ENCODE measurements at regions not wholly inside any gene's neighbourhood (a gene's known extent, or its start where the extent isn't known, plus 50 kb on each side); places are given as distances from the start of the nearest gene placed in this dataset.
A peak's percentile ranks its signal among the peaks of the same experiment; 100 is the strongest.

DNA sequence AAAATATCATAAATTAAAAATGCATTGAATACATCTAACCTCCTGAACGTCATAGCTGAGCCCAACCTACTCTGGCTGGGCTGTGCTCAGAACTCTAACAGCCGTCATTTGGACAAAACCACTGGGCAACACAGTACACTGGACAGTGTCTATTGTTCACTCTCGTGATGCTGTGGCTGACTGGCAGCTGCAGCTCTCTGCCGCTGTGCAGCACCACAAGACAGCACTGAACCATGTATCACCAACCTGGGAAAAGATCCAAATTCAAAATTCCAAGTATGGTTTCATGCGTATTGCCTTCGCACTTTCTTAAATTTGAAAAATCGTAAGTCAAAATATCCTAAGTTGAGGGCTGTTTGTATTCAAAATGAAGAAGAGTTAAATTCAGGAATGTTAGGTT lies 145.1 kb upstream of the CNTN4 start:
- DNase-seq = peak in 24 of 56 donors; percentile 0 to 56 (median 16)

DNA sequence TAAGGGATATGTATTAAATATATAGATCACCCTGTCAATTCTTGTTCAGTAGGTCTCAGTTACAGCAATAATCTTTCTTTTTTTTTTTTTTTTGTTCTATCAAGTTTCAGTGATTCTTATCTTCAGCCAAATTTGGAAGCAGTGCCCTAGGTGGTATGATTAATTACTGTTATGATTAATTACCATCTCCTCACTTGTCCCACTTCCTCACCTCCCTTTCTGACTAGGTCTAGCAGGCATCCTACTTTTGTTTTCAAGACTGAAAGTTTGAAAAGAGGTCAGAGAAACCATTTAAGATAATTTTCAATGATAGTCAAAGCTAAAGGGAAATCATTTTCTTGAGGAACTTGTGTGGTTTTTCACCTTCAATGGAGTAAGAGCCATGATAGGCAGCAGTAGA lies 144.0 kb upstream of the CNTN4 start:
- DNase-seq = no peak

DNA sequence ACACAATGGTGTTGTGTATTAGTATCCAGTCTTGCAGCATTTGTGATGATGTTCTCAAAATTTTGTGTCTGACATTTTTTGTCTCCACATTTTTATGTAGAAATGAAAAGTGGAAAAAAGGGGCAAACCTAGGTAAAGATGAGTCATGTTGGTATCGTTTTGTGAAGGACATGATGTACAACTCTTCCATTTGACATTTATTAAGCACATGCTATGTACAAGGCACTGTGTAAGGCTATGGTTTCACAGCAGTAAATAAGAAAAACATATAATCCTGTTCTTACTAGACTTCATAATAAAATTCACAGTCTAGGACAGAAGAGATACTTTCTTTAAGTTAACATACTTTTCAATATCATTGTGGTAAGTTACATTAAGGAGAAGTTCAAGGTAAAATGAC lies 143.5 kb upstream of the CNTN4 start:
- no peak for DNase-seq

DNA sequence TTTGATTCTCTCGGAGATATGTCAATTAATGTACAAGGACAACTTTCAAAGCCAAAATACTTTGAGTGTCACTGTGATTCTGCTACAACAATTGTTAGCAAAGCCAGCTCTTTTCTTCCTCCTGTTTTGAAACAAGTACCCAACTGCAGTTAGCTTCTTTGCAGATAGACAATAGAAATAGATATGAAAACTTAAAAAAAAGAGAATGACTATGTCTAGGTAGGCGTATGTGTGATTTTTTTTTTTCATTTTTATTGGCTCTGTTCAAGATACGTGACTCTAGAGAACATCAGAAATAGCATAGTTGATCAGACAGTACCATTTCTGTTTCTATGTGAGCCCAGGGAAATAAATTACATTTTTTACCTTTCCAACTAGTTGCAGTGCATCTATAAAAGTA lies 142.9 kb upstream of the CNTN4 start:
- no peak for DNase-seq

DNA sequence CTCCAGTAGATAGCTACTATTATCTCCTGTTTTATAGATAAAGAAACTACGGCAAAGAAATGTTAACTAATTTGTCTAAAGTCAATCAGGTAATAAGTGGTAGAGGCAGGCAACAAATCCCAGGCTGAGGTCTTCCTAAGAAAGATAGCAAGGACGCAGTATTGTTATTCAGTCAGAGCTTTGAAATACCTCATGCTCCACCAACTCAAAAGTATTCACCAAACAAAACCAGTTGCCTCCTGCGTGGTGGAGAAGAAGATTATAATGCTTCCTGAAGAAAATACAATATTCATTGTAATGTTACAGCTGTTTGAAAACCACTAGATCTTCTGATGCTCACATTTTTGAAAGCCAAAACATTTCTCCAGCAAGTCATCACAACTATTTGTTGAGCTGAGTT lies 138.2 kb upstream of the CNTN4 start:
- DNase-seq = no peak

DNA sequence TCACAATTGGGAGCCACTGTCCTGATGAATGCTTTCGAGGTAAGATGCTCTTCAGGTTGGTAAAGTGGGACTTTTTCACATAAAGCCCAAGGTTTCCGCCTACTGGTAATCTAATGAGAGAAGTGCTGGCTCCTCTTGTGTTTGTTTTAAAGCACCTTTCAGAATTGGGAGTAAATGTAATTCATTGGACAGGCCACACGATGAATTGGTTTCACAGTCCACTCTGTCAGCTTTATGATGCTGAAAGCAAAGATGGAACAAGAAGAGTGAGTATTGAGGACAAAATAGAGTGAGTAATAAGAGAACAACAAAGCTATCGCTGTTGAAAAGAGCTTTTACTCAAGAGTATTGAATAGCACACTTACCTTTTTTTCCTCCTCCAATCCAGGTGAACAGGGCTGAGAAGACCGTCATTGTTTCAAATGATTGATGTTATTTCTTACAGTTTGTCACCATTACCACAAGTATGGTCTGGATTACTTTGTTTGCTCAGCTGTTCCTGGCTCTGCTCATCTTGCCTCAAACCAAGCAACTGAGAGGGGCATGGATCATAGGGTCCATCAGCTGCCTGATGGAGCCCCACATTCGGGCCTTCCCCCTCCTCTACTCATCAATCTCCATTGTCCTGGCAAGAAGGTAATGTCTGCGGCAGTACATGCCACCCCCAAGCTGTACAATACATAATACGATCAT lies 136.1 kb upstream of the CNTN4 start:
- no peak for DNase-seq

DNA sequence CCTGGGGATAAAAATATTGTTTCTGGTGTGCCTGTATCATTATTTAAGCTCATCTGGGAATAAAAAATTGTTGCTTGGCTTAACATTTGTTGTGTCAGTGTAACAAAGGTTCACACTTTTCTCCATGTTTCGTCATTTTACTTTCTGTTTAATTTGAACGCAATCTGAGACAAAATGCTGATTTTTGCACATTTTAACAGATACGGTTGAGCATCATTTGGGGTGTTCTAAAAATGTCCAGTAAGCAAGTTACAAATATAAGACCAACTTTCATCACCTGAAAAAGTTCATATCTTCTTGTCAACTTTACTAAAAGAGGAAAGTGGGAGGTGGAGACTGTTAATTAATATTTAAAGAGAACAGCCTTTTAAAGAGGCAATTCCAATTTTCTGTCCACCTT lies 134.8 kb upstream of the CNTN4 start:
- no peak for DNase-seq

DNA sequence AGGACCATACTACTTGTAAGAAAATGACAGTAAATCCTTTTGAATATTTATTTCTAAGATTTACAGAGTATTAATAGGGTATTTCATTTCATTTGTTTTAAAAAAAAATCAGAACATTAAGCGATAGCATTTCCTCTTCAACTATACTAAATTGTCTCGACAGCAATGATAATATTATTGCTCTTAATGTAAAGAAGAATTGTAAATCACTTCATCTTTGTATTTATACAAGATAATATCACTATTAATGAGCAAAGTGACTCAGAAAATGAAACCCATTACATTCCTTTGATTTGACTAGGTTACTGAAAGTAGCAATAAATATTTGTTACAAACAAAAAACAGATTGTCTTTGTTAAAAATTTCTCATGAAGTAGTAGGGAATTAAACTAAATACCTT lies 131.1 kb upstream of the CNTN4 start:
- no peak for DNase-seq

DNA sequence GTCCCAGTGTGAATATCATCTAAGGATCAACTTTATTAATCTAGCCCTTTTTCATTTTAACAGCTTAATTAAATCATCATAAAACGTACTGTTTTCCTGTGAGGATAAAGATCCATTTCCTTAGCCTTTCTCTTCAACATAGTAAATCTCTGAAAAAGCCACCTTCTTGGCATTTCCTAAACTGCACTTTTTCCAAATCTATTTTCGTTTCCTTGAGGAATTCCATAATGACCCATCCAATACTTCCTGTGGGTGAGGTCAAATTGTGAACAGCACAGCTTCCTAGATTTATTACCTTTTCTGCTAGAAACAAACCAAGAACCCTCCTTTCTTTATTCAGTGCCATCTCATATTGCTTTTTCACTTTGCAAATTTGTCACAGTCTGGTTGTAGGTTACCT lies 129.4 kb upstream of the CNTN4 start:
- no peak for DNase-seq

DNA sequence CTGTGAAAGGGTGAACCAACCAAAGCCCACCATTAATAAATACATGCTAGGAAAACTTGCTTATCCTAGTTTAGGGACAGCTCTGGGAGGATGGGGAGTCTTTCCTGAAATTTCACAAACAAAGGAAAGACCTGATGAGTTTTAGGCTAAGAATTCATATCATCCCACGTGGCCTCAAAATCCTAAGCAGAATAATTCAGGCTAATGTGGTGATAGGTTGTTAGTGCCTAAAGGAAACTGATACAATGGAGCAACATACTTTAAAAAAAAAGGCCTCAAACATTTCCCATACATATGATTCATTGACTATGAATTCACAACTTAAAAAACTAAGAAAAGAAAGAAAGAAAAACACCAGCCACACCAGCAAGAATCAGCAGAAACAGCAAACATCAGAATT lies 126.9 kb upstream of the CNTN4 start:
- DNase-seq = no peak

DNA sequence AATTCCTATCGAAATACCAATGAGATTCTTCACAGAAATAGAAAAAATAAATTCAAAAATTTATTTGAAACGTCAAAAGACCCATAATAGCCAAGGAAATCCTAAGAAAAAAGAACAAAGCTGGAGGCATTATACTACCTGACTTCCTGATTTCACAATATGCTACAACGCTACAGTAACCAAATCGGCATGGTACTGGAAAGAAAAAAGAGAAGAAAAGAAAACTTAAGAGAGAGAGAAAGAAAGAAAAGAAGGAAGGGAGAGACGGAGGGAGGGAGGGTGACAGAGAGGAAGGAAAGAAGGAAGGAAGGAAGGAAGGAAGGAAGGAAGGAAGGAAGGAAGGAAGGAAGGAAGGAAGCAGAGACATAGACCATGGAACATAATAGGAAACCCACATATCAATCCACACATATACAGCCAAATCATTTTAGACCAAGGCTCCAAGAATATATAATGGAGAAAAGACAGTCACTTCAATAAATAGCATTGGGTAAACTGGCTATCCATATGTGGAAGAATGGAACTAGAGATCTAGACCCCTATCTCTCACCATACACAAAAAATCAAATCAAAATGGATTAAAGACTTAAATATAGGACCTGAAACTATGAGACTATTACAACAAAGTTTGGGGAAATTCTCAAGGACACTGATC lies 118.6 kb upstream of the CNTN4 start:
- no peak for DNase-seq

DNA sequence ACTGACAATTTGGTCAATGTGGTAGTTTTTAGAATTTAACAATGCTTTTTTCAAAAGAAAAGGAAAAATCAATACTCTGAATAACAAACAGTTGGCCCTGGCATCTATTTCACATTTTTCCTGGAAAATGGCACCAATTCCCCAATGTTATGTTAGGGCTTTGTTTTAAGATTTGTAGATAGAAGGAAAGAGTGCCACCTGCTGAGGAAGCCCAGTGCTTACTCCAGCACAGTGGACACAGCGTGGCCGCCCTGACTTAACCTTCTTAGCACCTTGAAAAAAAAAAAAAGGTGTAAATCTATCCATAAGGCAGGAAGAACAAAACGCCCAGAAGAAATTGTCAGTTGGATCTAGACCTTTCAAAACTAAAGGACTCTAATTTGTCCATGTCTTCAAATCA lies 110.7 kb upstream of the CNTN4 start:
- DNase-seq = peak in 2 of 56 donors; percentile 4 to 5

DNA sequence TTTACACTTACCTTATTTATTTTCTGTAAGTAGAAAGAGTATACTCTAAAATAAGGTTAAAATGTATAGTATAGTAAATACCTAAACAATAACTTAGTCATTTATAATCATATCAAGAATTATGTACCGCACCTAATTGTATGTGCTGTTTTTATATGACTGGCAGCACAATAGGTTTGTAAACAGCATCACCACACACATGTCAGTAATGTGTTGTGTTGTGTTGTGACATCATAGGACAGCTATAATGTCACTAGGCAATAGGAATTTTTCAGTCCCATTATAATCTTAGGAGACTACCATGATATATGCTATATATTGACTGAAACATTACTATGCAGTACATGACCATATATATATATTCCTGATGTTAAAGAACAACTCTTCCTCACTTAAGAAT lies 99.9 kb upstream of the CNTN4 start:
- no peak for DNase-seq

DNA sequence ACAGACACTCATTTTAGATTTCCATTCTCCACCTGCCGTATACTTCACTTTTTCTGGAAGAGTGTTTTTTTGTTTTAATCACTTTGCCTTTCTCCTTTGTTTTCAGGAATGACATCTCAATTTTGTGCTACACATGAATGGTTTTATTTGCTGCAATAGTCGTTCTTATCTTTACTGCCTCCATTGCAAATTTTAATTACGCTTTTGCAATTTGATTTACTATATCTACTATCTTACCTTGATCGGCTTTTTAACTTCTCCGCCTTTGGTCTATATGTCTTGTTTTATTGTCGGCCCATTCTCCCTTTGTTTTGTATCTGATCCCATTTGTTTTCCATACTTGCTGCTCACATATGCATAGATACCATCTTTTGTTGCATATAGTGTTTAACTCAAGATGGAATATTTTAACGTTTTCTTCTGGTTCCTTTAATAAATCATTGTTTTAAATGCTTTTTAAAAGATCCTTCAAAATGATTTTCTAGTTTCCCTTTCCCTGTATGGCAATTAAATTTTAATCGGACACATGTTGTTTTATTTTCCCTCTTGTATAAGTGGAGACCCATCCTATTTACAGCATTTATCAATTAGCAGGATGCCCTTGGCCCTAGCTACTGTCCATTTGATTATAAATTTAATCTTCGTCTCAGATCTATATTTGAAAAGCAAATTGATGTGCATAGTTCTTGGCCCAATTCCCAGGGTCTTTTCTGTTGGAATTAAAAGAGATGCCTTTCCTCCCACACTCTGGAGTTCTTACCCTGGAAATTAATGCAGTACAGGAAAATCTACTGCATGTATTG lies 97.2 kb upstream of the CNTN4 start:
- no peak for DNase-seq

DNA sequence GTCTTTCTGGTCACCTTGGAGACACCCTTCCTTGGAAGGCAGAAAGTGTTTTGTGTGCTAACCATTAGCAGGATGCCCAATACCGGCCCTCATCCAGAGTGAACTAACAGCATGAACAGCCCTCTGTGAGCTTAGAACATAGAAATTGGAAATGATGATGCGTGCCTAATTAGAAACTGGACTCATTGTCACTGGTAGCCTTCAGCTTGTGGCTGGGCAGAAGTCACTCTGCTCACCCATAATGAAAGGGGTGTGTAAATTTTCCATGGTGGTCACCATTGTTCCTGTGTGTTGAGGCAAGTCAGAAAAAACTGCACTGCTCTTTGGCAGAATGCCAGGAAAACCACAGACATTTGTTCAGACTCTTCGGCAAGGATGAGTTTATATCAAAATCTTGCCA lies 74.7 kb upstream of the CNTN4 start:
- peak in 1 of 56 donors; percentile 2 for DNase-seq

DNA sequence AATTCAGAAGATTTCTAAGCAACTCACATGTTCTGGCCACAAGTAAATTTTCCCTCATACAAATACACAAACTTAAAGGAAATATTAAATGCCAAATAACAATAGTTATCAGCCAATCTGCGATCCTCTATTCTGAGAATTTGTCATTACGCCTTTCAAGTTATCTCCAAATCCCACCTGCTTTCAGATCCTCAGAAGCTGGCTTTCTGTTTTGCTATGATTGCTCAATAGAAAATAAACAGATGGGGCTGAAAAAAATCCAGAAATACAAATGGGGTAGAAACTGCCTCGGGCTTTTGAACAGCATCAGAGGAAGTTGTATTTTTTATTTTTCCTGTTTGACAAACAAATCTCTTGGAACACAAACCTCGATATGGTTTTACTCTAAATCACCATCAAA lies 74.0 kb upstream of the CNTN4 start:
- no peak for DNase-seq

DNA sequence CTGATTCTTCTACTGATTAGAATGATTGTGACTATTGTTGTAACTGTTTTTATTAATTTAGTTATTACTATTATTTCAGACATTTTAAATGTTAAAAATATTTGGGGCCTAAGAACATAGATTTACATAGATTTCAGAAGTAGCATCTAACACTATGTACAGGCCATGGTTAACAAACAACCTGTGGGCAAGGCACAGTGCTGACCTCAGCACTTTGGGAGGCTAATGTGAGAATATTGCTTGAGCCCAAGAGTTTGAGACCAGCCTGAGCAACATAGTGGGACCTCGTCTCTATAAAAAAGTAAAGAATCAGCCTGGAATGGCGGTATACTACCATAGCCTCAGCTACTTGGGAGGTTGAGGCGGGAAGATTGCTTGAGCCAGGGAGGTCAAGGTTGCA lies 69.1 kb upstream of the CNTN4 start:
- DNase-seq = no peak

DNA sequence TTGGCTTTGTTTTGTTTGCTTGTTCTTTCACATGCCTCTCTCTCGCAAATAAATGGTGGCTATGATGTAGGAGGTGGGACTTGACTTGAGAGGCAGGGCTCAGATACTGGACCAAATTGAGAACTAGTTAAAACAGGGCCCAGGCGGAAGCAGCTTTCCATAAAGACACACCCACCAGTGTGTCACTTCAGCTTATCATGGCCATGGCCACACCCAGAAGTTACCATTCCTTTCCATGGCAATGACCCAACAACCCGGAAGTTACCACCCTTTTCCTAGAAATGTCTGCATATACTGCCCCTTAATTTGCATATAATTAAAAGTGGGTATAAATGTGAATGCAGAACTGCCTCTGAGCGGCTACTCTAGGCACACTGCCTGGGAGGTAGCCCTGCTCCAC lies 62.6 kb upstream of the CNTN4 start:
- no peak for DNase-seq

DNA sequence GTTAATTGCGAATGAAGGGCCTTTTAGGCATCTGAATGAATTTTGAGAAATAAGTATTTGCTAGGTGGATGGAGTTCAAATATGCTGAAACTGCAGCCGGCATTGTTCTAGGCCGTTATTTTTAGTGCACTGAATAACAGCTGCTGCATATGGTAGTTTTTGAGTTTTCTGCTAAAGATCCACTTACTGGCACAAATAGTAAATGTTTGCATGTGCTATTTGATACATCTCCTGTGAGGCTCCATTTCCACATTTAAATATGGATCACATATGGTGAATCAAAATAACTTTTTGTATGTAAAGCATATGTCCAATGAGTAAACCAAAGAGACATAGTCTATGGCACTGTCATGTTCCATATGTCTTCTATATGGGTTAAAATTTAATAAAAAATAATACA lies 56.7 kb upstream of the CNTN4 start:
- no peak for DNase-seq

Data from amygdala (tissue), 56 donors.